ENCODE measurements at regions not wholly inside any gene's neighbourhood (a gene's known extent, or its start where the extent isn't known, plus 50 kb on each side); places are given as distances from the start of the nearest gene placed in this dataset.

DNA sequence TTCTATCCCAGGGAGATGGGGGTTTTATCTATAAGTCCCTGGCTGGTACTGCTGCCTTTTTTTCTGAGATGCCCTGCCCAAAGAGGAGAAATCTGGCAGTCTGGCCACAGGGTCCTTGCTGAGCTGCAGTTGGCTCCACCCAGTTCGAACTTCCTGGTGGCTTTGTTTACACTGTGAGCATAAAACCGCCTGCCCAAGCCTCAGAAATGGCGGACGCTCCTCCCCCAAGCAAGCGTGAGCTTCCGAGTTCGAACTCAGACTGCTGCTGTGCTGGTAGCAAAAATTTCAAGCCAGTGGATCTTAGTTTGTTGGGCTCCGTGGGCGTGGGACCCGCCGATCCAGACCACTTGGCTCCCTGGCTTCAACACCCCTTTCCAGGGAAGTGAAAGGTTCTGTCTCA, 126.8 kb upstream of the SUCLG2 start:
- no peak overlapping the region for H3K4me3 Mint-ChIP-seq
- TF ChIP-seq, protein P1, sequence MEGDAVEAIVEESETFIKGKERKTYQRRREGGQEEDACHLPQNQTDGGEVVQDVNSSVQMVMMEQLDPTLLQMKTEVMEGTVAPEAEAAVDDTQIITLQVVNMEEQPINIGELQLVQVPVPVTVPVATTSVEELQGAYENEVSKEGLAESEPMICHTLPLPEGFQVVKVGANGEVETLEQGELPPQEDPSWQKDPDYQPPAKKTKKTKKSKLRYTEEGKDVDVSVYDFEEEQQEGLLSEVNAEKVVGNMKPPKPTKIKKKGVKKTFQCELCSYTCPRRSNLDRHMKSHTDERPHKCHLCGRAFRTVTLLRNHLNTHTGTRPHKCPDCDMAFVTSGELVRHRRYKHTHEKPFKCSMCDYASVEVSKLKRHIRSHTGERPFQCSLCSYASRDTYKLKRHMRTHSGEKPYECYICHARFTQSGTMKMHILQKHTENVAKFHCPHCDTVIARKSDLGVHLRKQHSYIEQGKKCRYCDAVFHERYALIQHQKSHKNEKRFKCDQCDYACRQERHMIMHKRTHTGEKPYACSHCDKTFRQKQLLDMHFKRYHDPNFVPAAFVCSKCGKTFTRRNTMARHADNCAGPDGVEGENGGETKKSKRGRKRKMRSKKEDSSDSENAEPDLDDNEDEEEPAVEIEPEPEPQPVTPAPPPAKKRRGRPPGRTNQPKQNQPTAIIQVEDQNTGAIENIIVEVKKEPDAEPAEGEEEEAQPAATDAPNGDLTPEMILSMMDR (conservative IDR thresholded peaks at IDR 0.05): no peak
- H3K36me3 Mint-ChIP-seq (ENCODE audit: low read depth): peaks cover 4% of the 10 kb centered on the region

DNA sequence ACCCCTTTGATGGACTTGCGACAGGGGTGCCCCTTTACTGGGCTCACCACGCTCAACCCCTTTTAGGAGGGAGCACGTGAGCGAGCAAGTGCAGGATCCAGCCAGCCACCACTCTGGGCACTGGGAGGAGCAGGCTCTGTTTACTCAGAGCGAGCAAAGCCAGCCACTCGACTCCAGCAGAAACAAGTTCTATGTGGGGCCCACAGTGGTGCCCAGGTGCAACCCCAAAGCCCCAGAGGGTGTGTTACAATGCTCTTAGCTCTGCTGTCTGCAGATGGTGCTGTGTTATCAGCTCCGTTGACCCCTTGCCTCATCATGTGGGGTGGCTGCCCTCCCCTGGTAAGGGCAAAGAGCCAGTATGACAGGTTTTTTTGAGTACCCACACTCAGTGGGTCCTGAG, 120.3 kb upstream of the SUCLG2 start:
- no peaks in the 10 kb centered on the region for H3K4me1 Mint-ChIP-seq
- no peak overlapping the region for H3K27ac Mint-ChIP-seq (ENCODE audit: unreplicated experiment)
- TF ChIP-seq, protein P1 (conservative IDR thresholded peaks at IDR 0.05): no peak
- no peaks in the 10 kb centered on the region for H3K36me3 Mint-ChIP-seq (ENCODE audit: low read depth)
- no peak overlapping the region for H3K4me3 Mint-ChIP-seq
- DNase-seq (ENCODE audit: low read depth, low spot score): no peak
- peaks cover 8% of the 10 kb centered on the region for H3K9me3 Mint-ChIP-seq
- H3K27me3 Mint-ChIP-seq (ENCODE audit: low read depth): peaks cover 4% of the 10 kb centered on the region

More for the DNA sequence above, 126.8 kb upstream of the SUCLG2 start:
- no peak for DNase-seq (ENCODE audit: low read depth, low spot score)
- no peak overlapping the region for H3K27ac Mint-ChIP-seq (ENCODE audit: unreplicated experiment)
- H3K9me3 Mint-ChIP-seq: peaks cover 20% of the 10 kb centered on the region
- no peaks in the 10 kb centered on the region for H3K27me3 Mint-ChIP-seq (ENCODE audit: low read depth)
- no peaks in the 10 kb centered on the region for H3K4me1 Mint-ChIP-seq

DNA sequence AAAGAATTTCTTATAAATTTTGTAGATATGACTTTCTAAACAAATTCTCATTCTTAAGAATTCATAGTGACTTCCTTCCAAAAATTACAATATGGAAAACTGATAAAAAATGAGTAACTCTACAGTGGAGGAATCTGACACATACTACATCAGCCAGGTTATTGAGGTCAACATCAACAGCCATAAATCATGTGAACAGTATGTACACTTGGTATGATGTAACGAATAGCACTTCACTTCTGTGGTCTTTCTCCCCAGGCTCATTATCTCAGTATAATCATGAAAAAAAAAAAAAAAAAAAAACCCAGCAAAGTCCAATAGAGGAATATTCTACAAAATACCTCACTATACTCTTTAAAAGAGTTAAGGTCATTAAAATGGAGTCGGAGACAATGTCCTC, 111.2 kb upstream of the SUCLG2 start:
- TF ChIP-seq, protein P1 (conservative IDR thresholded peaks at IDR 0.05): no peak
- peaks cover 17% of the 10 kb centered on the region for H3K9me3 Mint-ChIP-seq
- no peak for DNase-seq (ENCODE audit: low read depth, low spot score)
- H3K4me1 Mint-ChIP-seq: no peaks in the 10 kb centered on the region
- H3K4me3 Mint-ChIP-seq: no peak overlapping the region
- no peaks in the 10 kb centered on the region for H3K27me3 Mint-ChIP-seq (ENCODE audit: low read depth)
- peaks cover 7% of the 10 kb centered on the region for H3K36me3 Mint-ChIP-seq (ENCODE audit: low read depth)
- H3K27ac Mint-ChIP-seq (ENCODE audit: unreplicated experiment): no peak overlapping the region

DNA sequence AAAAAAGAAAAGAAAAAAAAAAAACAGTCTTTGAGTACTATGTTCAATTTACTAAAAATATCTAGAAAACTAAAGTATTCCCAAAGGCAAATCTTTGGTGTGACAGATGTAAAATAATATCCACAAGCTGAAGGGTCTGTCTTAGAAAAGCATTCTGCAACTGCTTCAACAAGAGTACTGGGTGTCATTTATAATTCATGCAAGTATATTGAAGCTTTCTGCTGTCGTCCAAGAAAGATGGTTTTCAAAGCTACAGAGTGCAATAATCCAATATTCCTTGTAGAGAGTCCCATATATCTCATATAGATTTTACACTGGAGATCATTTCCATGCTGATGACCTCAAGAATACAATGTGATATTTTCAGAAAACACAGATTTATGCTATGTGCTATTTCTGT, 90.9 kb upstream of the SUCLG2 start:
- TF ChIP-seq, protein P1 (conservative IDR thresholded peaks at IDR 0.05): no peak
- H3K27ac Mint-ChIP-seq (ENCODE audit: unreplicated experiment): no peak overlapping the region
- no peaks in the 10 kb centered on the region for H3K36me3 Mint-ChIP-seq (ENCODE audit: low read depth)
- no peaks in the 10 kb centered on the region for H3K27me3 Mint-ChIP-seq (ENCODE audit: low read depth)
- H3K9me3 Mint-ChIP-seq: peaks cover 5% of the 10 kb centered on the region
- no peak for DNase-seq (ENCODE audit: low read depth, low spot score)
- no peaks in the 10 kb centered on the region for H3K4me1 Mint-ChIP-seq
- no peak overlapping the region for H3K4me3 Mint-ChIP-seq

DNA sequence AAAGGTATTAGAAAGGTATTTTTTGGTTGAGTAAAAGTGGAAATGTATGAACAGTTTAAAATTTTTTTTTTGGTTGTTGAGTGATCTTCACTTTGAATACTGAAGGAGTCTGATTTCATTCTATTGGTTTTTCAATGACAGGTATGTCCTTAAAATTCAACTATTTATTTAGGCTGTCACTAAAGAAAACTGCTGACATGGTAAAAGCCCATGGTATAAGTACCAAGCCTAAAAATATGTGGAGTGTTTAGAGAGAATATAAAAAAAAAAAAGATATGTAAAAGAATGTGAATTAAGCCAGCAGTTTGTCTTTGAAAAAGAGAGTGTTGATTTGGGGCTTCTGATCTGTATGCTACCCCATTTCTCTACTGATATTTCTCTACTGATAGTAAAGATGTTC, 90.3 kb upstream of the SUCLG2 start:
- TF ChIP-seq, protein P1 (conservative IDR thresholded peaks at IDR 0.05): no peak
- H3K9me3 Mint-ChIP-seq: peaks cover 5% of the 10 kb centered on the region
- H3K36me3 Mint-ChIP-seq (ENCODE audit: low read depth): no peaks in the 10 kb centered on the region
- H3K27ac Mint-ChIP-seq (ENCODE audit: unreplicated experiment): no peak overlapping the region
- DNase-seq (ENCODE audit: low read depth, low spot score): no peak
- H3K4me1 Mint-ChIP-seq: no peaks in the 10 kb centered on the region
- H3K4me3 Mint-ChIP-seq: no peak overlapping the region
- H3K27me3 Mint-ChIP-seq (ENCODE audit: low read depth): no peaks in the 10 kb centered on the region

DNA sequence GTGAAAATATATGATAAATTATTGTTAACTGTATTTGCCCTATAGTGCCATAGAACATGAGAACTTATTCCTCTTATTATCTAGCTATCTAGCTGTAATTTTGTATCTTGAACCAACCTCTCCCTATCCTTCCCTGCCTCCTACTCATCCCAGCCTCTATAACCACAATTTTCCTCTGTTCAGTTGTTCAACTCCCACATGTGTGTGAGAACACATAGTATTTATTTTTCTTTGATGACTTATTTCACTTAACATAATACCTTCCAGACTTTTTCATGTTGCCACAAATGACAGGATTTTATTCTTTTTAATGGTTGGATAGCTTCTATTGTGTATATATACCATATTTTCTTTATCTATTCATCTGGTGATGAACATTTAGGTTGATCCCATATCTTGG, 85.4 kb upstream of the SUCLG2 start:
- H3K9me3 Mint-ChIP-seq: no peaks in the 10 kb centered on the region
- H3K36me3 Mint-ChIP-seq (ENCODE audit: low read depth): no peaks in the 10 kb centered on the region
- TF ChIP-seq, protein P1 (conservative IDR thresholded peaks at IDR 0.05): no peak
- no peak for DNase-seq (ENCODE audit: low read depth, low spot score)
- H3K27me3 Mint-ChIP-seq (ENCODE audit: low read depth): no peaks in the 10 kb centered on the region
- no peak overlapping the region for H3K4me3 Mint-ChIP-seq
- no peak overlapping the region for H3K27ac Mint-ChIP-seq (ENCODE audit: unreplicated experiment)
- H3K4me1 Mint-ChIP-seq: no peaks in the 10 kb centered on the region
